ENCODE measurements at regions not wholly inside any gene's neighbourhood (a gene's known extent, or its start where the extent isn't known, plus 50 kb on each side); places are given as distances from the start of the nearest gene placed in this dataset.

- TF ChIP-seq CTCF (IDR thresholded peaks at IDR 0.05) (no peak), ZFX (IDR thresholded peaks at IDR 0.05; ENCODE audit: borderline replicate concordance) (no peak)
Observed at GRCh38 chr3:16715281-16715680, 110.1 kb upstream of the DAZL start.
